ENCODE measurements at regions not wholly inside any gene's neighbourhood (a gene's known extent, or its start where the extent isn't known, plus 50 kb on each side); places are given as distances from the start of the nearest gene placed in this dataset.
A peak's percentile ranks its signal among the peaks of the same experiment; 100 is the strongest.

DNA sequence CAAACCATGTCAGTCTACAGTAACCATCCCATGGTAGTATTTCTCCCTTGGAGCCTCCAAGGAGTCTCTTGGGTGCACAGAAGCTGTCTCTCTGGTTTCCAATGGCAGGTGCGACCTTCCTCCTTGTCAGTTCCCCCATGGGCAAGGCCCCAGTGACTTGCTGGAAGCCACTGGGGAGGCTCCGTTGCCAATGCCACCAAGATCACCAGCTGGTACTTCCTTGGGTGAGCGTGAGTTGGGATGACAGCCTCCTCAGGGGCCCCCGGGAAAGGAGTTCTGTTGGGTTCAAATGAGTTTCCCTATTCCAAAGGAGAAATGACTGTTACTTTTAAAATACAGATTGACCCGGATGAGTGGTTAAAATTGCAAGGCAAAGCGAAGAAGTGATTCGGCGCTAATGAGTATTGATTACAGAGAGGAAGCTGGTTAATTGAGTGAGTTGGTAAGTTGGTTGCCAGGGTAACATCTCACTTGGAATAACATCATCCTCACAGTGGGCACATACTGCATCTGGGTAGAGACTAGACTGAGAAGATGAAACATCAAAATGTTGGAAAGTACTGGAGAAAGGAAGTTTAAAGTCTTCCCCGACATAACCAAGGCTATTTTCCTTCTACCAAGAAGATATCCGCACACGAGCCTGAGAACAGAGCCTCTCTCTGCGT is 53.0 kb upstream of the LAPTM5 start:
- Histone ChIP-seq H3K4me1 (no peaks in the 10 kb centered on the region), H3K9me3 (no peaks in the 10 kb centered on the region), H3K27me3 (ENCODE audit: insufficient read depth in 3 of 3, low read length in 2 of 3) (peaks cover 0 to 28% (median 1%) of the 10 kb centered on the region in 3 donors), H3K27ac (no peak overlapping the region), H3K36me3 (ENCODE audit: insufficient read depth in 1 of 2, low read depth in 1 of 2) (no peaks in the 10 kb centered on the region), H3K4me3 (no peak overlapping the region)
- DNase-seq (no peak), ATAC-seq (no peak)
- TF ChIP-seq, protein P1, sequence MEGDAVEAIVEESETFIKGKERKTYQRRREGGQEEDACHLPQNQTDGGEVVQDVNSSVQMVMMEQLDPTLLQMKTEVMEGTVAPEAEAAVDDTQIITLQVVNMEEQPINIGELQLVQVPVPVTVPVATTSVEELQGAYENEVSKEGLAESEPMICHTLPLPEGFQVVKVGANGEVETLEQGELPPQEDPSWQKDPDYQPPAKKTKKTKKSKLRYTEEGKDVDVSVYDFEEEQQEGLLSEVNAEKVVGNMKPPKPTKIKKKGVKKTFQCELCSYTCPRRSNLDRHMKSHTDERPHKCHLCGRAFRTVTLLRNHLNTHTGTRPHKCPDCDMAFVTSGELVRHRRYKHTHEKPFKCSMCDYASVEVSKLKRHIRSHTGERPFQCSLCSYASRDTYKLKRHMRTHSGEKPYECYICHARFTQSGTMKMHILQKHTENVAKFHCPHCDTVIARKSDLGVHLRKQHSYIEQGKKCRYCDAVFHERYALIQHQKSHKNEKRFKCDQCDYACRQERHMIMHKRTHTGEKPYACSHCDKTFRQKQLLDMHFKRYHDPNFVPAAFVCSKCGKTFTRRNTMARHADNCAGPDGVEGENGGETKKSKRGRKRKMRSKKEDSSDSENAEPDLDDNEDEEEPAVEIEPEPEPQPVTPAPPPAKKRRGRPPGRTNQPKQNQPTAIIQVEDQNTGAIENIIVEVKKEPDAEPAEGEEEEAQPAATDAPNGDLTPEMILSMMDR (IDR thresholded peaks at IDR 0.05) = no peak
- intact Hi-C loops (cut with DNase I) = no loop called here
- WGBS, 3 donors = 82 to 85% (median 83%) methylated on average over 12 of the region's 12 CpGs

DNA sequence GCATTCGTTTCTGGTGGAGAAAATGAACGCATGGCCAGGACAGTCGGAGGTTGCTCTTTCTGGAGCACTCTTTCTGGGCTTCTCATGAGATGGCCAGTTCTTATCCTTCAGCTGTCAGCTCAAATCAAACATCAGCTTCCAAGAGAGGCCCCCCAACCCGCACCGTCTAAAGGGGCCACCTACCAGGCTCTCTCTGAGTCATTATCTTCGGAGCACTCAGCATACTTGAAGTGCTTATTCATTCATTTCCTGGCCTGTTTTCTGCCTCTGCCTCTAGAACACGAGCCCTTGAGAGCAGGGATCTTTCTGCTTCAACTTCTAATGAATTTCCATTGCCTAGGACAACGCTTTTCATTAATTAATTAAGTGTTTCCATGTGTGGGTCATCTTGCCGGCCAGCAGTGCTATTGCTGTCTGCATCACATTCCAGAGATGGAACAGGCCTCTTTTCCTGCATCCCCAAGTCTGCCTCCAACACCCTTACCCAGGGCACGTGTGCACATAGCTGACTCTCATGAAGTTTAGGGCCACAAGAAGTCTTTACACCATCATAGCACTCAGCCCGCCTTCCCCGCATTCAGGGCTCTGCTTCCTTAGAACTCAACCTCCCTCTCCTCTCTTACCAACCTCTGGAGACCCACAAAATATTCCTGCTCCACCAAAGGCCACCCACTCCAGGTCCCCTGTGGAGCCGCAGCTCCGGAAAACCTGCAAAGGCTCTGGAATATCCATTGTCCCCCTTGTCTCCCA is 52.1 kb upstream of the LAPTM5 start:
- no peak for DNase-seq
- Histone ChIP-seq H3K4me1 (no peaks in the 10 kb centered on the region), H3K27ac (no peak overlapping the region), H3K4me3 (no peak overlapping the region), H3K27me3 (ENCODE audit: insufficient read depth in 3 of 3, low read length in 2 of 3) (peaks cover 0 to 23% (median 1%) of the 10 kb centered on the region in 3 donors), H3K36me3 (ENCODE audit: insufficient read depth in 1 of 2, low read depth in 1 of 2) (no peaks in the 10 kb centered on the region), H3K9me3 (no peaks in the 10 kb centered on the region)
- TF ChIP-seq, protein P1 (IDR thresholded peaks at IDR 0.05) = no peak
- intact Hi-C loops (cut with DNase I) = no loop called here
- 63 to 68% (median 66%) methylated on average over 14 of the region's 14 CpGs for WGBS, 3 donors
- no peak for ATAC-seq

- H3K27ac ChIP-seq = no peak overlapping the region
- TF ChIP-seq, protein P1 (IDR thresholded peaks at IDR 0.05) = no peak
Measured at GRCh38 chr1:30808067-30808662, 50.6 kb upstream of the LAPTM5 start.

DNA sequence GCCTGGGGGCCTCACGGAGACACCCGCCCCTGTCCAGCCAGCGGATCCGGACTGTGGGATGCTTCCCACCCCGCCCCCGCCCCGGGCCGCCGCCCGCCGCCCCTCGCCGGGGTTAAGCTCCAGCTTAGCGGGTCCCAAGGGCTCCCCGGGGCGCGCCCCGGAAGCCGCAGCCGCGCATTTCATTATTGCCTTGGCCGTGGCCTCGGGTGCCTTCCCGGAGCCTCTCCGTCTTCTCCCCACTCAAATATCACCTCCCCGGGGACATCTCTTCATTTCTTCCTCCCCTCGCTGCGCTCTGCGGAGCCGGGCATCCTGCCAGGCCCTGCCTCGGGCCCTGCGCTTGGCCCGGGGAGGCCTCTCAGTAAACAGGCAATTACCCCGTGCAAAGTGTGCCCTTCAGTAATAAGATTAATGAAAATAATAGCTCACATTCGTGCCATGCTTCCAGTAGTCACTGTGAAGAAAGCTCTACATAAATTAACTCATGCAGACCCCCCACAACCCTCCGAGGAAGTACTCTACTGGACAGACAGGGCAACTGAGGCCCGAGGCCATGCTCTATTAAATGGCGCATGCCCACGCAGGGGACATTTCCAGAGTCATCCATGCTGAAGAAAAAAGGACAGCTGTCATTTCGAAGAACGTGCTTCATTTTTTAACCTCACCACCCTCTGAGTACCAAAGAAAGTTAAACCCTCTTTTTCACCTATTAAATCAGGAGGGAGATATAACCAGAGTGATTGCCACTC is 49.9 kb upstream of the LAPTM5 start:
- intact Hi-C loops (cut with DNase I) = no loop called here
- ATAC-seq (peak in 3 of 4 donors; percentile 17 to 34 (median 22)), DNase-seq (peak; percentile 47 to 66)
- WGBS, 3 donors = 17 to 26% (median 24%) methylated on average over 23 to 41 of the region's 41 CpGs
- TF ChIP-seq, protein P1 (IDR thresholded peaks at IDR 0.05) = no peak
- Histone ChIP-seq H3K27me3 (ENCODE audit: insufficient read depth in 3 of 3, low read length in 2 of 3) (peaks cover 0 to 18% (median 0%) of the 10 kb centered on the region in 3 donors), H3K4me3 (no peak overlapping the region), H3K27ac (no peak overlapping the region), H3K36me3 (ENCODE audit: insufficient read depth in 1 of 2, low read depth in 1 of 2) (no peaks in the 10 kb centered on the region), H3K9me3 (no peaks in the 10 kb centered on the region), H3K4me1 (no peaks in the 10 kb centered on the region)

More at GRCh38 chr1:30808067-30808662, 50.6 kb upstream of the LAPTM5 start:
- H3K27me3 ChIP-seq (ENCODE audit: insufficient read depth in 3 of 3, low read length in 2 of 3) = peaks cover 0 to 18% (median 0%) of the 10 kb centered on the region in 3 donors
- H3K9me3 ChIP-seq = no peaks in the 10 kb centered on the region
- DNase-seq (no peak), ATAC-seq (no peak)
- no peaks in the 10 kb centered on the region for H3K36me3 ChIP-seq (ENCODE audit: insufficient read depth in 1 of 2, low read depth in 1 of 2)
- 93 to 96% (median 95%) methylated on average over 3 of the region's 3 CpGs for WGBS, 3 donors
- no peak overlapping the region for H3K4me3 ChIP-seq
- intact Hi-C loops (cut with DNase I) = no loop called here
- H3K4me1 ChIP-seq = no peaks in the 10 kb centered on the region

Data from psoas muscle (tissue), 7 donors.